GM12875 (cell line): ENCODE measurements at regions not wholly inside any gene's neighbourhood (a gene's known extent, or its start where the extent isn't known, plus 50 kb on each side); places are given as distances from the start of the nearest gene placed in this dataset.

ENCODE experiments used
- H3K4me3 ChIP-seq: one replicate; pipeline ENCODE4 v1.5.1; 2011; ENCODE audit warnings: low read depth, low read length, control low read depth
- TF ChIP-seq, protein P1 (sequence below): IDR thresholded peaks from 2 replicates; pipeline ENCODE4 v1.5.1; 2011; ENCODE audit warnings: low read depth, mild to moderate bottlenecking, control low read depth, inconsistent platforms, low read length, moderate library complexity, borderline replicate concordance; ENCODE audit not compliant: insufficient read depth

DNA sequence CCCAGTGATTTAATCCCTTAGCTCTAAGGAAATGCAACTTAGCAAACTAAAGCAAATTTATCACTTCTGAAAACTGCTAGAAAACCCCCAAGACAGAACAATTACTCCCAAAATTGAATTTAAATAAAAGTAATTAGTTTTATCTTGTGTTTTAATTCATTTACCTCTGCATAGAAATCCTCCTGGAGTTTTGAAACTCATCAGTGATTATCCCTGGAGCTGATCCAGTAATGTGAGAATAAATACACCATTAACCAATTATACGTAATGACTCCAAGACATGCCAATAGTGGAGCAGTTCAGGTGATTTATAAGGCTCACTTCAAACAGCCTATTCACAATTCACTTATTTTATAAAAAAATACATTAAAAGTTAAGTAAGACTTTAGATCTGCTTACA, 855.3 kb upstream of the FLRT2 start:
- H3K4me3 ChIP-seq: no peak overlapping the region
- TF ChIP-seq, protein P1, sequence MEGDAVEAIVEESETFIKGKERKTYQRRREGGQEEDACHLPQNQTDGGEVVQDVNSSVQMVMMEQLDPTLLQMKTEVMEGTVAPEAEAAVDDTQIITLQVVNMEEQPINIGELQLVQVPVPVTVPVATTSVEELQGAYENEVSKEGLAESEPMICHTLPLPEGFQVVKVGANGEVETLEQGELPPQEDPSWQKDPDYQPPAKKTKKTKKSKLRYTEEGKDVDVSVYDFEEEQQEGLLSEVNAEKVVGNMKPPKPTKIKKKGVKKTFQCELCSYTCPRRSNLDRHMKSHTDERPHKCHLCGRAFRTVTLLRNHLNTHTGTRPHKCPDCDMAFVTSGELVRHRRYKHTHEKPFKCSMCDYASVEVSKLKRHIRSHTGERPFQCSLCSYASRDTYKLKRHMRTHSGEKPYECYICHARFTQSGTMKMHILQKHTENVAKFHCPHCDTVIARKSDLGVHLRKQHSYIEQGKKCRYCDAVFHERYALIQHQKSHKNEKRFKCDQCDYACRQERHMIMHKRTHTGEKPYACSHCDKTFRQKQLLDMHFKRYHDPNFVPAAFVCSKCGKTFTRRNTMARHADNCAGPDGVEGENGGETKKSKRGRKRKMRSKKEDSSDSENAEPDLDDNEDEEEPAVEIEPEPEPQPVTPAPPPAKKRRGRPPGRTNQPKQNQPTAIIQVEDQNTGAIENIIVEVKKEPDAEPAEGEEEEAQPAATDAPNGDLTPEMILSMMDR: no peak

DNA sequence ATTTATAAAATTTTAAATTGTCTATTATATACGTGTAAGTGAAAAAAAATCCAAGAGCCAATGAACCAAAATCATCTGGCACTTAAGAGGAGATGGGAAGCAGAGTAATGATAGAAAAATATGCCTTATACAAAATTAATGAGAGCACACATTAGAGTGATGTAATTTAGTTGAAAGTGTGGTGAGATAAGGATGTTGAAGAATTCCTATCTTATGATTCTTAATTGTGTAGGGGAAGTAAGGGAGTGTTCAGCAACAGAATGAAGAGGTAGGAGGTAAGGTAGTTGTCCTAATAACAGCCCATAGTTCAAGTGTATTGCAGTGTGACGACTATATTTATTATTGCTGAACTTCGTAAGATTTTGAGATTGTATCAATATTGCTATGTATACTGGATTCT, 843.4 kb upstream of the FLRT2 start:
- TF ChIP-seq, protein P1: no peak
- no peak overlapping the region for H3K4me3 ChIP-seq

DNA sequence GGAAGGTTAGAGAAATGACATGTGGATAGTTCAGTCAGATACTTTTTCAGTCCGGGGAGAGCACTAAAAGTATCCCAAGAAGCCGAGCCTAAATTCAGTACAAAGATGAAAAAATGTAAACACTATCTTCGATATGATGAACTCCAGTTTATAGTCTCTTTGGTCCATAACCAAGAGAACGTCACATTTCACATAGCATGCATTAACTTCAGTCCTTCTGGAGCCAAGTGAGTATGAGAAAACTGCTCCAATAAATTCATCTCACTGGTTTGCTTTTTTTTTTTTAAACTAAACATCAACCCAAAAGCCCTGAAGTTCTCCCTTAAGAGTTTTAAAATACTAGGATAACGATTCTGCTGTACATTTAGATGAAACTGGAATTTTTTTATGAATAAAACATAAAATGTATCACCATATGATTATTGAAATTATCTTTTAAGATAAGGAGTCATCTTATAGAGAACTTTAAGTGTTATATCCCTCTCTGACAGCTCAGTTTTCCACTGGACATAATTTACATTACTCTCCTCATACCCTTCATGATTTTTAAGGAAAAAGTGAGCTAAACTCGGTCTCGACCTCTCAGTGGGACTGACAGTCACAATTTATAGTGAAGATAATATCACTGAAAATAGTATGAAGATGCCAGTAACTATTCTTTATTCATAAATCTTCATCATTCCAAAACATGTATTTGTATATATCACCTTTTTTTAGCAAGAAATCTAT, 841.5 kb upstream of the FLRT2 start:
- no peak overlapping the region for H3K4me3 ChIP-seq
- TF ChIP-seq, protein P1: no peak

DNA sequence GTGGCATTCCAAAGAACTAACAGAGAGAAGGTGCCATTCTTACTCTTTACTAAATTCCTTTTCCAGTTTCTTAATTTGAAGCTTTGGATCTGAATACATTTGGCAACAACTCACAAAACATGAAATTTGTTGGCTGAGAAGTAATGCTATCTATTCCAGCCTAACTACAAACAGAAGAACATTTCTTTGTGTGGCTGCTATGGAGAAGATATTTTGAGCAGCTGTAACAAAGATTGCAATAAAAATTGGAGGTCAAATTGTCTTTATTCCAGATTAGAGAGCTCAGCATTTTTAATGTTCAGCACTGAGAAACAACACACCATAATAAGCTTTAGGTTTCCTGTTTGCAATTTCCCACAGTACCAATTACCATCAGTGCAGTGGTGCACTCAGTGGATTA, 835.8 kb upstream of the FLRT2 start:
- no peak overlapping the region for H3K4me3 ChIP-seq

DNA sequence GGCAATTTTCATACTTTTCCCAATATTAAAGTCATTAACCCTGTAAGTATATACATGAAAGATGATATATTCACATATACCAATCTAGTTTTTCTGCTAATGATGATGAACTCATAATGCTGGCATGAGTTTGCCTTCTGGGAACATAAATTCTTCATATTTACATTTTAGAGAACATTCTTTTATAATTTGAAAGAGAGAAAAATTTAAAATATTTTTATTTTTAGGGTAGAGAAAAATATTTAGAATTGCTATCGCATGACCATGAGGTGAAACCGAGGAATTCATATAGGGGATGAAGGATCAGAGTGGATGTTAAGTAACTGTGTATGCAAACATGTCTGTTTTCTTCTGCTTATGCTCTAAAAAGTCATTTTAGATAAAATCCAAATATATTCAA, 825.3 kb upstream of the FLRT2 start:
- H3K4me3 ChIP-seq: no peak overlapping the region
- TF ChIP-seq, protein P1: no peak

More for the DNA sequence above, 835.8 kb upstream of the FLRT2 start:
- TF ChIP-seq, protein P1: no peak

DNA sequence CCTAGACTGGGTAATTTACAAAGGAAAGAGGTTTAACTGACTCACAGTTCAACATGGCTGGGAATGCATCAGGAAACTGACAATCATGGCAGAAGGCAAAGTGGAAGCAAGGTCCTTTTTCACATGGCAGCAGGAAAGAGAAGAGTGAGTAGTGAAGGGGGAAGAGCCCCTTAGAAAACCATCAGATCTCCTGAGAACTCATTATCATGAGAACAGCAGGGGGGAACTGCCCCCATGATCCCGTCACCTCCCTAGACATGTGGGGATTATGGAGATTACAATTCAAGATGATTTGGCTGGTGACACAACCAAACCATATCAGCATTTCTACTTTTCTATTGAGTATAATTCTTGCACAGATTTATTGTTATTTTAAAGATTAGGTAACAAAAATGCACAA, 822.1 kb upstream of the FLRT2 start:
- TF ChIP-seq, protein P1: no peak
- H3K4me3 ChIP-seq: no peak overlapping the region

DNA sequence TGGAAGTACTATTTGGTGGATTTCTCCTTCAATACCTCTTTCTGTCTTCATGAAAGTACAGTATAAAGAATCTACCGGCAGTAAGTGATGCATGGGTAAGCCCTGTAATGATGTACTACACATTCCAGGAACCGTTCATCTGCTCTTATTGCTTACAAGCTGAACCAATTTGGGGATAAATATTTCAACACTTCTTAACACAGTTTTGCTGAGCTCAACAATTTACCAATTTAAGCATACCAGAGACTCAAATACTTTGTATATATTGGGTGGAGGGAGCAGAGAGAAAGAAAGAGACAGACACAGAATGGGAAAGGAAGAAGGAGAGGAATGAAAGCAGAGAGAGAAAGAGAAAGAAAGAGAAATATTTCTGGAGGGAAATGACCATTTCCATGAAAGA, 821.1 kb upstream of the FLRT2 start:
- TF ChIP-seq, protein P1: no peak
- H3K4me3 ChIP-seq: no peak overlapping the region
